ENCODE measurements at regions not wholly inside any gene's neighbourhood (a gene's known extent, or its start where the extent isn't known, plus 50 kb on each side); places are given as distances from the start of the nearest gene placed in this dataset.
A peak's percentile ranks its signal among the peaks of the same experiment; 100 is the strongest.

- no peaks in the 10 kb centered on the region for H3K36me3 Mint-ChIP-seq
- peaks cover 3 to 10% of the 10 kb centered on the region in 2 donors for H3K9me3 Mint-ChIP-seq
- no peaks in the 10 kb centered on the region for H3K4me1 Mint-ChIP-seq
- no peak overlapping the region for H3K4me3 Mint-ChIP-seq
- no peak overlapping the region for H3K27ac Mint-ChIP-seq
- no peaks in the 10 kb centered on the region for H3K27me3 Mint-ChIP-seq
- DNase-seq: no peak
- no peak for ATAC-seq (replicated peaks)
Measured at GRCh38 chr2:150383587-150383986, 103.9 kb downstream of the RND3 start.

DNA sequence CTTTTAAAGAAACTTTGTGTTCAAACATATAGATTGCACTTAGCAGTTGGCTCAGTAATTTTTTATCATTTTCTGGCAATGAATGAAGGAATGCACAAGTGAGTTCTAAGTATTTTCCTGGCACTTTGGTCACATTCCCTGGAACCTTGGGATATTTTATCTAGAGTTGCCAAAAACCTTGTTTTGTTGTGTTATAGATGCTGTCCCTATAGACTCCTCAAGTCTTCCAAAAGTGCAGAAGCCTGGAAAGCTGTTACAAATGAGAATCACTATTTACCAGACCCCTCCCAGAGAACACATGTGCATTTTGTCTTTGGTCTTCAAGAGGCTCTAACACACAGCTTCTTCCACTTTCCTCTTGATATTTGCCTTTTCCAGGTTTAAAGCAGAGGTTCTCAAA lies 108.3 kb downstream of the RND3 start:
- H3K36me3 Mint-ChIP-seq: no peaks in the 10 kb centered on the region
- peaks cover 3 to 10% of the 10 kb centered on the region in 2 donors for H3K9me3 Mint-ChIP-seq
- H3K4me1 Mint-ChIP-seq: no peaks in the 10 kb centered on the region
- no peak overlapping the region for H3K4me3 Mint-ChIP-seq
- no peak overlapping the region for H3K27ac Mint-ChIP-seq
- DNase-seq (no peak), ATAC-seq (replicated peaks) (no peak)
- no peaks in the 10 kb centered on the region for H3K27me3 Mint-ChIP-seq

GRCh38 chr2:150378686-150379085 lies 108.8 kb downstream of the RND3 start:
- no peak for DNase-seq
- Mint-ChIP-seq H3K9me3 (peaks cover 2 to 8% of the 10 kb centered on the region in 2 donors), H3K27ac (no peak overlapping the region), H3K4me3 (no peak overlapping the region), H3K27me3 (no peaks in the 10 kb centered on the region), H3K36me3 (no peaks in the 10 kb centered on the region), H3K4me1 (no peaks in the 10 kb centered on the region)
- ATAC-seq (replicated peaks): no peak

- ATAC-seq (replicated peaks): no peak
- no peak for DNase-seq
- H3K27ac Mint-ChIP-seq: no peak overlapping the region
- H3K36me3 Mint-ChIP-seq: no peaks in the 10 kb centered on the region
- no peaks in the 10 kb centered on the region for H3K27me3 Mint-ChIP-seq
- no peaks in the 10 kb centered on the region for H3K9me3 Mint-ChIP-seq
- no peaks in the 10 kb centered on the region for H3K4me1 Mint-ChIP-seq
- H3K4me3 Mint-ChIP-seq: no peak overlapping the region
Measured at GRCh38 chr2:150376553-150377335, 110.7 kb downstream of the RND3 start.

DNA sequence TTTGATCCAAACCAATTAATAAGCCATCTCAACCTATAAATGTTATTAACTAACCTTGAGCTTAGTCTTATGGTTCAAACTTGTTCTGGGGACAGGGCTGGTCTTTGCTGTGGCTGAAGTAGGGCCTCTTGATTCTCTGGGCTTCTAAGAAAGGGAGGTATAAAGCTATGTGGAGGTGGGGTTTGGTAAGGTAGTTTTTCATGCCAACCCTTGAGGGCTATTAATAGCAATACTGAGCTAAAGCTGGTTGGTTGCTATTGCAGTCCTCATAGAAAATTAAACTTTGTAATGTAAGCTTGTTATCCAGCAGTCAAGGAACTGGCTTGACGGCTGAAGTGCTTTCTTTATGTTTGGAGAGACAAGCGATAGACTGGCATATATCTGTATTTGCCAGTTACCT lies 112.1 kb downstream of the RND3 start:
- Mint-ChIP-seq H3K4me3 (no peak overlapping the region), H3K27me3 (no peaks in the 10 kb centered on the region), H3K4me1 (no peaks in the 10 kb centered on the region), H3K9me3 (no peaks in the 10 kb centered on the region), H3K36me3 (no peaks in the 10 kb centered on the region), H3K27ac (no peak overlapping the region)
- ATAC-seq (replicated peaks) (no peak), DNase-seq (no peak)

DNA sequence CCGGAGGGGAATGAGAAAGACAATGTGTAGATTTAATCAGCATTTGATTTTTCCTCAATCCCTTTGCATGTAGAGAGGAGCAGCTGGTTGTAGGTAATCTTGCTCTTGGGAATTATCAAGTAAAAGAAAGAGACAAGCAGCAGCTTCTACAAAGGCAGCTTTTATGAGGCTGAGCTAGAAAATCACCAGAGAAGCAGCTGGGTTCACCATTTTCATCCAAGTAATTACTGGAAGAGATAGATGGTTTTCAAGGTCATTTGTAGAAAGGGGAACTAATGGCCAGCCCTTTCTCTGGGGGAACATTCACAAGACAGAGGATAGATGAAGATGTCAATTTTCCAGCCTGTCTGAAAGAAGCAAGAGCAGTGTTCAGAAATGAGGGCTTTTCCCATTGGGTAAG lies 113.0 kb downstream of the RND3 start:
- Mint-ChIP-seq H3K4me1 (no peaks in the 10 kb centered on the region), H3K4me3 (no peak overlapping the region), H3K27ac (no peak overlapping the region), H3K36me3 (no peaks in the 10 kb centered on the region), H3K9me3 (no peaks in the 10 kb centered on the region), H3K27me3 (no peaks in the 10 kb centered on the region)
- DNase-seq: no peak
- no peak for ATAC-seq (replicated peaks)

DNA sequence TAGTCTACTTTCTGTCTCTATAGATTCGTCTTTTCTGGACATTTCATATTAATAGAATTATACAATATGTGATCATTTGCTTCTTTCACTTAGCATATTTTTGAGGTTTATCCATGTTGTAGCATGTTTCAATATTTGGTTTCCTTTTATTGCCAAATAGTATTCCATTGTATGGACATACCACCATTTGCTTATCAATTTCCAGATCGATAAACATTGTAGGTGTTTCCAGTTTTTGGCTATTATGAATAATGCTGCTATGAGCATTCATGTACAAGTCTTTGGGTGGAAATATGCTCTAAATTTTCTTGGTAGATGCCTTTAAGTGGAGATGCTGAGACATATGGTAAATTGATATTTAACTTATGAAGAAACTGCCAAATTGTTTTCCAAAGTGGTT lies 114.1 kb downstream of the RND3 start:
- Mint-ChIP-seq H3K4me3 (no peak overlapping the region), H3K9me3 (no peaks in the 10 kb centered on the region), H3K36me3 (no peaks in the 10 kb centered on the region), H3K27ac (no peak overlapping the region), H3K4me1 (no peaks in the 10 kb centered on the region), H3K27me3 (no peaks in the 10 kb centered on the region)
- DNase-seq: no peak
- no peak for ATAC-seq (replicated peaks)

GRCh38 chr2:150371044-150371818 lies 116.2 kb downstream of the RND3 start:
- Mint-ChIP-seq H3K4me3 (no peak overlapping the region), H3K36me3 (no peaks in the 10 kb centered on the region), H3K27ac (no peak overlapping the region), H3K27me3 (no peaks in the 10 kb centered on the region), H3K4me1 (no peaks in the 10 kb centered on the region), H3K9me3 (no peaks in the 10 kb centered on the region)
- ATAC-seq (replicated peaks) (no peak), DNase-seq (no peak)

DNA sequence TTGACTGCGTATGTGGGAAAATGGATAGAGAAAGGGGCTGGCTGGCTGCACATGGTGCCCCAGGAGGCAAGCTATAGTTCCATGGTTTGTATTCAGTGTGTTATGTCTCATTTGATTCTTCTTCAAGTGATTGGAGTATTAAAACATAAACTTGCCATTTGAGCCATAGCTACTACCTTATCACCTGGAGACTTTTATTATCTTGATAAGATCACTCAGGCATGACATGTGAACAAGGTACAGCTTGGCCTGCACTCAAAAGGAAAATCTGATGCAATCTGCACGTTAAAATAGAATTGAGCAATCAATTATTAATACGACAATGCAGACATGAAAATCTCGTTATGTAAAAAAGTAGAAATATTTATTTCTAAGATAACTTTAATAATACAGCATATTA lies 116.9 kb downstream of the RND3 start:
- Mint-ChIP-seq H3K4me3 (no peak overlapping the region), H3K4me1 (no peaks in the 10 kb centered on the region), H3K27me3 (no peaks in the 10 kb centered on the region), H3K36me3 (no peaks in the 10 kb centered on the region), H3K27ac (no peak overlapping the region), H3K9me3 (no peaks in the 10 kb centered on the region)
- ATAC-seq (replicated peaks) (no peak), DNase-seq (no peak)

DNA sequence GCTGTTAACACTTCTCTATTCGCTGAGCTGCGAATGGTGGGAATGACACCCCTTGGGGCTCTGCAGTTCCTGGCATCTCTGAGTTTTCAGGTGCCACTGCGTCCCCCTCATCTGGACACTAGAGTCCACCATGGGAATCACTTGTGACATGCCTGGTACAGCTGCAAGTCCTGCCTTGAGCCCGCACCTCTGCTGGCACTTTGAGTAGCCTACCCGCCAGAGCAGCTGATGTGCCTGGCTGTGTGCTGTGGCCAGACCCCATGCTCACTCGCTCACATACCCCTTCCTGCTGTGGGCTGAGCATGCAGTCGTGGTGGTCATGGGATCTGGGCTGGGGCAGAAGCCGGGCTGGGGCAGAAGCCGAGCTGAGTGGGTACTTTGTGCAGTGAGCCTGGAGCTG lies 117.6 kb downstream of the RND3 start:
- Mint-ChIP-seq H3K36me3 (no peaks in the 10 kb centered on the region), H3K4me1 (no peaks in the 10 kb centered on the region), H3K27ac (no peak overlapping the region), H3K27me3 (no peaks in the 10 kb centered on the region), H3K9me3 (no peaks in the 10 kb centered on the region), H3K4me3 (no peak overlapping the region)
- no peak for DNase-seq
- ATAC-seq (replicated peaks): no peak

- ATAC-seq (replicated peaks): no peak
- Mint-ChIP-seq H3K9me3 (peaks cover 0 to 8% of the 10 kb centered on the region in 2 donors), H3K27ac (no peak overlapping the region), H3K27me3 (no peaks in the 10 kb centered on the region), H3K36me3 (no peaks in the 10 kb centered on the region), H3K4me1 (no peaks in the 10 kb centered on the region), H3K4me3 (no peak overlapping the region)
- DNase-seq: no peak
Measured at GRCh38 chr2:150358468-150358807, 129.0 kb downstream of the RND3 start.

- peaks cover 0 to 8% of the 10 kb centered on the region in 2 donors for H3K9me3 Mint-ChIP-seq
- no peak overlapping the region for H3K4me3 Mint-ChIP-seq
- peak in 1 of 2 donors; percentile 34 for ATAC-seq (replicated peaks)
- H3K27ac Mint-ChIP-seq: no peak overlapping the region
- H3K27me3 Mint-ChIP-seq: no peaks in the 10 kb centered on the region
- no peak for DNase-seq
- H3K36me3 Mint-ChIP-seq: no peaks in the 10 kb centered on the region
- no peaks in the 10 kb centered on the region for H3K4me1 Mint-ChIP-seq
Measured at GRCh38 chr2:150357770-150358467, 129.5 kb downstream of the RND3 start.

GRCh38 chr2:150355440-150355839 lies 132.0 kb downstream of the RND3 start:
- H3K4me3 Mint-ChIP-seq: no peak overlapping the region
- no peak overlapping the region for H3K27ac Mint-ChIP-seq
- DNase-seq (no peak), ATAC-seq (replicated peaks) (no peak)
- H3K27me3 Mint-ChIP-seq: no peaks in the 10 kb centered on the region
- H3K36me3 Mint-ChIP-seq: no peaks in the 10 kb centered on the region
- H3K4me1 Mint-ChIP-seq: no peaks in the 10 kb centered on the region
- peaks cover 0 to 3% of the 10 kb centered on the region in 2 donors for H3K9me3 Mint-ChIP-seq

- DNase-seq (no peak), ATAC-seq (replicated peaks) (no peak)
- H3K4me3 Mint-ChIP-seq: no peak overlapping the region
- no peaks in the 10 kb centered on the region for H3K36me3 Mint-ChIP-seq
- no peaks in the 10 kb centered on the region for H3K27me3 Mint-ChIP-seq
- H3K9me3 Mint-ChIP-seq: peaks cover 0 to 2% of the 10 kb centered on the region in 2 donors
- H3K4me1 Mint-ChIP-seq: no peaks in the 10 kb centered on the region
- H3K27ac Mint-ChIP-seq: no peak overlapping the region
Measured at GRCh38 chr2:150353376-150353775, 134.1 kb downstream of the RND3 start.

GRCh38 chr2:150351922-150352321 lies 135.5 kb downstream of the RND3 start:
- no peaks in the 10 kb centered on the region for H3K27me3 Mint-ChIP-seq
- ATAC-seq (replicated peaks) (no peak), DNase-seq (no peak)
- H3K4me1 Mint-ChIP-seq: no peaks in the 10 kb centered on the region
- no peak overlapping the region for H3K4me3 Mint-ChIP-seq
- peaks cover 0 to 2% of the 10 kb centered on the region in 2 donors for H3K9me3 Mint-ChIP-seq
- no peak overlapping the region for H3K27ac Mint-ChIP-seq
- no peaks in the 10 kb centered on the region for H3K36me3 Mint-ChIP-seq

Measured in stimulated activated naive B cell treated with anti-CD40 and anti-IgM and Interleukin-4, amounts not matched to agents 10 μg/mL and 1 μg/mL and 100 μg/mL, for 72 hours (primary cell).